ENCODE measurements at regions not wholly inside any gene's neighbourhood (a gene's known extent, or its start where the extent isn't known, plus 50 kb on each side); places are given as distances from the start of the nearest gene placed in this dataset.

DNA sequence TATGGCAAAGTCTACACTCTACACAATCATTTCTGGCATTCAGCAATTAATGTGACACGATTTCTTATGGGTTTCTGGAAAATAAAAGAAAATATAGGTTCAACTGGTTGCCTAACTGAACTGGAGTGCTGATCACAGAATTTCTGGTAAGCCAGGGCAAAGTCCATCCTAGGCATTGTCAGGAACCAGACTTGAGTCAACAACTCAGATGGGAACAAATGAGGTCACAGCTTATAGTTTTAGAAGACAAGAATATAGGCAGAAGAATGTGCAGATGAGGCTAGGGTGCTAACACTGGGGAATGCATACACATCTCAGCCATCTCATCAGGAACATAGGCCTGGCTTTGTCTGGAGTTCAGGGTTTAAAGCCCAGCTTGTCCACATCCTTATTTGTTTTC, 317.2 kb upstream of the ID2 start:
- TF ChIP-seq, protein P1, sequence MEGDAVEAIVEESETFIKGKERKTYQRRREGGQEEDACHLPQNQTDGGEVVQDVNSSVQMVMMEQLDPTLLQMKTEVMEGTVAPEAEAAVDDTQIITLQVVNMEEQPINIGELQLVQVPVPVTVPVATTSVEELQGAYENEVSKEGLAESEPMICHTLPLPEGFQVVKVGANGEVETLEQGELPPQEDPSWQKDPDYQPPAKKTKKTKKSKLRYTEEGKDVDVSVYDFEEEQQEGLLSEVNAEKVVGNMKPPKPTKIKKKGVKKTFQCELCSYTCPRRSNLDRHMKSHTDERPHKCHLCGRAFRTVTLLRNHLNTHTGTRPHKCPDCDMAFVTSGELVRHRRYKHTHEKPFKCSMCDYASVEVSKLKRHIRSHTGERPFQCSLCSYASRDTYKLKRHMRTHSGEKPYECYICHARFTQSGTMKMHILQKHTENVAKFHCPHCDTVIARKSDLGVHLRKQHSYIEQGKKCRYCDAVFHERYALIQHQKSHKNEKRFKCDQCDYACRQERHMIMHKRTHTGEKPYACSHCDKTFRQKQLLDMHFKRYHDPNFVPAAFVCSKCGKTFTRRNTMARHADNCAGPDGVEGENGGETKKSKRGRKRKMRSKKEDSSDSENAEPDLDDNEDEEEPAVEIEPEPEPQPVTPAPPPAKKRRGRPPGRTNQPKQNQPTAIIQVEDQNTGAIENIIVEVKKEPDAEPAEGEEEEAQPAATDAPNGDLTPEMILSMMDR (conservative IDR thresholded peaks at IDR 0.05; ENCODE audit: low read depth, low read length): no peak
- no peak overlapping the region for H2AFZ ChIP-seq (ENCODE audit: low read depth)
- no peak overlapping the region for H3K9ac ChIP-seq
- H3K4me3 ChIP-seq (IDR thresholded peaks at IDR 0.05; ENCODE audit: insufficient read depth, low read depth, low read length): no peak overlapping the region
- H3K4me2 ChIP-seq: no peak overlapping the region
- H3K4me1 ChIP-seq (ENCODE audit: low read depth, poor library complexity, severe bottlenecking): peaks cover 12% of the 10 kb centered on the region
- no peak overlapping the region for H3K27ac ChIP-seq
- H4K20me1 ChIP-seq (ENCODE audit: insufficient read depth): no peaks in the 10 kb centered on the region
- H3K36me3 ChIP-seq (ENCODE audit: insufficient read depth): no peaks in the 10 kb centered on the region
- H3K79me2 ChIP-seq (ENCODE audit: insufficient read depth, low read depth): no peaks in the 10 kb centered on the region
- no peaks in the 10 kb centered on the region for H3K27me3 ChIP-seq (ENCODE audit: insufficient read depth, low read depth)

DNA sequence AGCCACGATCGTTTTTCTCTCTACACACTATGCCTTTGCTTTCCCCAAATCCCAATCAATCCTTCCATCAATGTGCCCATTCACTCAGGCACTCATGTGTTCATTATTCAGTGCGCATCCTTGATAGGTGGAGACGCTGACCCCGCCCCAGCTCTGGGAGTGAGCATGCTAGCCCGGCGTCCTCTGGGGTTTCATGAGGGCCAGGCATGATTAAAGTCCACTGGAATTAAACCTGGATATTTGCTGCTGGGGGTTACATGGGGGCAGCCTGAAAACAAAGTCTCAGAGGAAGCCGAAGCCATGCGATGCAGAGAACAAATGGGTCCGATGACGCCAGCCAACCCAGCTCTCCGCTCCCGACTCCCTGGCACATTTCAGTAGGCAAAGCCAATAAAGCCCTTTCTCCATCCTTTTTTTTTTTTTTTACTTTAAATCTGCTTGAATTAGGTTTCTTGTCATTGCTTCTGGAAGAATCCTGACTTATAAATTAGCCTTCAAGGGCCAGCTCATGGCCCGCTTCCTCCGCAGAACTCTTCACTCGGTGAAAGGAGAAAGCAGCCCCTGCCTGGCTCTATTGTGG, 316.4 kb upstream of the ID2 start:
- Histone ChIP-seq H3K36me3 (ENCODE audit: insufficient read depth) (no peaks in the 10 kb centered on the region), H3K9ac (no peak overlapping the region), H3K4me1 (ENCODE audit: low read depth, poor library complexity, severe bottlenecking) (peaks cover 12% of the 10 kb centered on the region), H3K4me2 (no peak overlapping the region), H4K20me1 (ENCODE audit: insufficient read depth) (no peaks in the 10 kb centered on the region), H3K27me3 (ENCODE audit: insufficient read depth, low read depth) (no peaks in the 10 kb centered on the region), H2AFZ (ENCODE audit: low read depth) (no peak overlapping the region), H3K4me3 (IDR thresholded peaks at IDR 0.05; ENCODE audit: insufficient read depth, low read depth, low read length) (no peak overlapping the region), H3K27ac (no peak overlapping the region), H3K79me2 (ENCODE audit: insufficient read depth, low read depth) (no peaks in the 10 kb centered on the region)
- TF ChIP-seq, protein P1 (conservative IDR thresholded peaks at IDR 0.05; ENCODE audit: low read depth, low read length): no peak

DNA sequence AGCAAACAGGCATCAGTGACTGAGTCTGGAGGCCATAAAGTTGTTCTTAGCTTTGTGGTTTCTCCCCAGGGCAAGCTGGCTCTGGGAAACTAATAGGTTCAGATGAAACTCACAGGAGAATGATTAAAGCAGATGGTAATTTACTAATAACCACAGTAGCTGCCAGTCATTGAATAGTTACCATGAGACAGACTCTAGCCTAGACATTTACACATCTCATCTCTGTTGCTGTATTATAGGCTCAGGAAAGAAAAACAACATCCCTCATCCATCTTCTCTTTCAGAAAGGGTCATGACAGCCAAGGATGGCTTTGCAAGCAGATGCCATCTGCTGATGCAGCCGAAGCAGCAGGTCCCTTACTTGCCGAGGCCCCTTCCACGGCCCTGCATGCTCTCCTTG, 314.0 kb upstream of the ID2 start:
- TF ChIP-seq, protein P1 (conservative IDR thresholded peaks at IDR 0.05; ENCODE audit: low read depth, low read length): no peak
- Histone ChIP-seq H3K4me1 (ENCODE audit: low read depth, poor library complexity, severe bottlenecking) (peaks cover 12% of the 10 kb centered on the region), H3K36me3 (ENCODE audit: insufficient read depth) (no peaks in the 10 kb centered on the region), H3K27me3 (ENCODE audit: insufficient read depth, low read depth) (no peaks in the 10 kb centered on the region), H3K4me2 (no peak overlapping the region), H3K4me3 (IDR thresholded peaks at IDR 0.05; ENCODE audit: insufficient read depth, low read depth, low read length) (no peak overlapping the region), H3K9ac (no peak overlapping the region), H4K20me1 (ENCODE audit: insufficient read depth) (no peaks in the 10 kb centered on the region), H3K79me2 (ENCODE audit: insufficient read depth, low read depth) (no peaks in the 10 kb centered on the region), H3K27ac (no peak overlapping the region), H2AFZ (ENCODE audit: low read depth) (no peak overlapping the region)

DNA sequence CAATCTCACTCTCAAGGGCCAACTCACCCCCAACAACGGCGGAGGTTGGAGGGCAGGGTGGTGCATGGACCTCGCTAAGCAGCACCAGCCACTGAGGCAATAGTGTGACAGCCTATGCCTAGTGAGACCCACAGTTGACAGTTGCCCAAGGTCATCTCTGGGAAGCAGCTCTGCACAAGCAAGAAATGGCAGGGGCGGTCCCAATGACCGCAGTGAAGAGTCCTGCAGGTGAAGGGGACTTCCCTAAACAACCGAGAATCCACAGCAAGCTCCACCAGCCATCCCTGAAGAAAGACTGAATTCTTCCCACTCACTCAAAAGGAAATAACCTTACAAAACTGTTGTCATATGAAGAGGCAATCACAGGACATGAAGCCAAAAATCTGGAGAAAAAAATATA, 313.4 kb upstream of the ID2 start:
- no peaks in the 10 kb centered on the region for H3K27me3 ChIP-seq (ENCODE audit: insufficient read depth, low read depth)
- TF ChIP-seq, protein P1 (conservative IDR thresholded peaks at IDR 0.05; ENCODE audit: low read depth, low read length): no peak
- no peak overlapping the region for H3K4me2 ChIP-seq
- no peak overlapping the region for H3K9ac ChIP-seq
- no peaks in the 10 kb centered on the region for H3K36me3 ChIP-seq (ENCODE audit: insufficient read depth)
- H3K4me1 ChIP-seq (ENCODE audit: low read depth, poor library complexity, severe bottlenecking): peaks cover 12% of the 10 kb centered on the region
- H4K20me1 ChIP-seq (ENCODE audit: insufficient read depth): no peaks in the 10 kb centered on the region
- no peak overlapping the region for H3K27ac ChIP-seq
- H3K79me2 ChIP-seq (ENCODE audit: insufficient read depth, low read depth): no peaks in the 10 kb centered on the region
- H3K4me3 ChIP-seq (IDR thresholded peaks at IDR 0.05; ENCODE audit: insufficient read depth, low read depth, low read length): no peak overlapping the region
- H2AFZ ChIP-seq (ENCODE audit: low read depth): no peak overlapping the region

Data from KMS-11 (cell line).